Muscle layer of colon (tissue), 2 donors: ENCODE measurements at regions not wholly inside any gene's neighbourhood (a gene's known extent, or its start where the extent isn't known, plus 50 kb on each side); places are given as distances from the start of the nearest gene placed in this dataset.

Experiments
- H3K27ac ChIP-seq: one replicate; pipeline ENCODE4 v1.7.0; 2013; ENCODE audit warnings: low read depth, mild to moderate bottlenecking, low read length, moderate library complexity
- H3K27me3 ChIP-seq, 2 donors: one replicate each; pipeline ENCODE4 v1.7.0; 2013; ENCODE audit warnings: low read length in 2 of 2, mild to moderate bottlenecking in 2 of 2; ENCODE audit not compliant: insufficient read depth in 2 of 2, control insufficient read depth in 1 of 2
- H3K36me3 ChIP-seq: one replicate; pipeline ENCODE4 v1.7.0; 2013; ENCODE audit warnings: mild to moderate bottlenecking, low read length; ENCODE audit not compliant: insufficient read depth
- H3K4me1 ChIP-seq: one replicate; pipeline ENCODE4 v1.7.0; 2013; ENCODE audit warnings: mild to moderate bottlenecking, low read length; ENCODE audit not compliant: insufficient read depth
- H3K4me3 ChIP-seq, 2 donors: one replicate each; pipeline ENCODE4 v1.7.0; 2013; ENCODE audit warnings: low read length in 2 of 2, low read depth in 1 of 2, mild to moderate bottlenecking in 1 of 2, moderate library complexity in 1 of 2
- H3K9ac ChIP-seq: one replicate; pipeline ENCODE4 v1.7.0; 2013; ENCODE audit warnings: low read length
- H3K9me3 ChIP-seq: one replicate; pipeline ENCODE4 v1.7.0; 2013; ENCODE audit warnings: mild to moderate bottlenecking, low read length
- donor health status: abdominal sarcoma.
- donor health status: Adenocarcinoma of cecum.

DNA sequence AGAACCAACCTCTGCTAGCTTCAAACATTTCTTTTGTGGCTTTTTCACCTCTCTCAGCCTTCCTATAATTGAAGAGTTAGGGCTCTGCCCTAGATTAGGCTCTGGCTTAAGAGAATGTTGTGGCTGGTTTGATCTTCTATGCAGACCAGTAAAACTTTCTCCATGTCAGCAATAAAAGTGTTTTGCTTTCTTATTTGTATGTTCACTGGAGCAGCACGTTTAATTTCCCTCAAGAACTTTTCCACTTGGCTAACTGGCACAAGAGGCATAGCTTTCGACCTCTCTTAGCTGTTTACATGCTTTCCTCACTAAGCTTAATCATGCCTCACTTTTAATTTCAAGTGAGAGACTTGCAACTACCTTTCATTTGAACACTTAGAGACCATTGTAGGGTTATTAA lies 964.7 kb downstream of the ROBO2 start:
- no peaks in the 10 kb centered on the region for H3K36me3 ChIP-seq
- no peaks in the 10 kb centered on the region for H3K9me3 ChIP-seq
- no peak overlapping the region for H3K27ac ChIP-seq
- H3K9ac ChIP-seq: no peak overlapping the region
- H3K4me1 ChIP-seq: no peaks in the 10 kb centered on the region
- H3K4me3 ChIP-seq: no peak overlapping the region
- H3K27me3 ChIP-seq: no peaks in the 10 kb centered on the region

GRCh38 chr3:78013653-78014052 lies 973.8 kb downstream of the ROBO2 start:
- no peak overlapping the region for H3K27ac ChIP-seq
- no peaks in the 10 kb centered on the region for H3K27me3 ChIP-seq
- no peaks in the 10 kb centered on the region for H3K4me1 ChIP-seq
- H3K36me3 ChIP-seq: no peaks in the 10 kb centered on the region
- no peaks in the 10 kb centered on the region for H3K9me3 ChIP-seq
- no peak overlapping the region for H3K9ac ChIP-seq
- H3K4me3 ChIP-seq: no peak overlapping the region

GRCh38 chr3:78015856-78016255 lies 976.0 kb downstream of the ROBO2 start:
- H3K36me3 ChIP-seq: no peaks in the 10 kb centered on the region
- H3K9ac ChIP-seq: no peak overlapping the region
- H3K4me3 ChIP-seq: no peak overlapping the region
- no peaks in the 10 kb centered on the region for H3K27me3 ChIP-seq
- H3K9me3 ChIP-seq: no peaks in the 10 kb centered on the region
- no peak overlapping the region for H3K27ac ChIP-seq
- H3K4me1 ChIP-seq: no peaks in the 10 kb centered on the region

GRCh38 chr3:78021710-78022109 lies 981.8 kb downstream of the ROBO2 start:
- no peak overlapping the region for H3K4me3 ChIP-seq
- H3K27ac ChIP-seq: no peak overlapping the region
- no peak overlapping the region for H3K9ac ChIP-seq
- no peaks in the 10 kb centered on the region for H3K27me3 ChIP-seq
- H3K9me3 ChIP-seq: no peaks in the 10 kb centered on the region
- no peaks in the 10 kb centered on the region for H3K4me1 ChIP-seq
- H3K36me3 ChIP-seq: no peaks in the 10 kb centered on the region

GRCh38 chr3:78022232-78022631 lies 982.3 kb downstream of the ROBO2 start:
- no peak overlapping the region for H3K9ac ChIP-seq
- no peaks in the 10 kb centered on the region for H3K4me1 ChIP-seq
- H3K27me3 ChIP-seq: no peaks in the 10 kb centered on the region
- H3K27ac ChIP-seq: no peak overlapping the region
- H3K36me3 ChIP-seq: no peaks in the 10 kb centered on the region
- no peak overlapping the region for H3K4me3 ChIP-seq
- H3K9me3 ChIP-seq: no peaks in the 10 kb centered on the region

GRCh38 chr3:78023257-78023656 lies 983.4 kb downstream of the ROBO2 start:
- no peaks in the 10 kb centered on the region for H3K4me1 ChIP-seq
- no peaks in the 10 kb centered on the region for H3K27me3 ChIP-seq
- H3K27ac ChIP-seq: no peak overlapping the region
- no peak overlapping the region for H3K9ac ChIP-seq
- H3K9me3 ChIP-seq: no peaks in the 10 kb centered on the region
- no peak overlapping the region for H3K4me3 ChIP-seq
- no peaks in the 10 kb centered on the region for H3K36me3 ChIP-seq

DNA sequence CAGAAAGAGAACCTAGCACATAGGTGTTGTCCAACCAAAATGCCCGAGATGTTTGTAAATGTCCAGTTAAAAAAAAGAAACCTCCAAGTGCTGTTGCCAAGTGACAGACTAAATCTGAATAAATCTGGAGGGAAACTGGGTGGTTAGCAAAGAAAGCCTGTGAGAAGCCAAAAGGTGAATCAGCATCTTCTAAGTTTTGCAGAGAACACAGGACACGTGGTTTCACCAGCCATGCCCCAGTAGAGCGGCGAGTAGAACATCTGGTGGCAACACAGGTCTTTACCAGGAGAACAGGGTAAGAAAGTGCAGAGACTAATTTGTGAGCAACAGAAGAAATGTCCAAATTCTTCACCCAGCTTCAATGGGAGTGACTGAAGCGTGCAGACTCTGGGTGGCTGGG lies 986.0 kb downstream of the ROBO2 start:
- H3K4me1 ChIP-seq: no peaks in the 10 kb centered on the region
- no peaks in the 10 kb centered on the region for H3K36me3 ChIP-seq
- H3K27ac ChIP-seq: no peak overlapping the region
- H3K4me3 ChIP-seq: no peak overlapping the region
- no peak overlapping the region for H3K9ac ChIP-seq
- no peaks in the 10 kb centered on the region for H3K27me3 ChIP-seq
- no peaks in the 10 kb centered on the region for H3K9me3 ChIP-seq

GRCh38 chr3:78026318-78026828 lies 986.5 kb downstream of the ROBO2 start:
- H3K36me3 ChIP-seq: no peaks in the 10 kb centered on the region
- no peaks in the 10 kb centered on the region for H3K4me1 ChIP-seq
- no peaks in the 10 kb centered on the region for H3K27me3 ChIP-seq
- no peak overlapping the region for H3K27ac ChIP-seq
- no peak overlapping the region for H3K4me3 ChIP-seq
- H3K9me3 ChIP-seq: no peaks in the 10 kb centered on the region
- H3K9ac ChIP-seq: no peak overlapping the region

DNA sequence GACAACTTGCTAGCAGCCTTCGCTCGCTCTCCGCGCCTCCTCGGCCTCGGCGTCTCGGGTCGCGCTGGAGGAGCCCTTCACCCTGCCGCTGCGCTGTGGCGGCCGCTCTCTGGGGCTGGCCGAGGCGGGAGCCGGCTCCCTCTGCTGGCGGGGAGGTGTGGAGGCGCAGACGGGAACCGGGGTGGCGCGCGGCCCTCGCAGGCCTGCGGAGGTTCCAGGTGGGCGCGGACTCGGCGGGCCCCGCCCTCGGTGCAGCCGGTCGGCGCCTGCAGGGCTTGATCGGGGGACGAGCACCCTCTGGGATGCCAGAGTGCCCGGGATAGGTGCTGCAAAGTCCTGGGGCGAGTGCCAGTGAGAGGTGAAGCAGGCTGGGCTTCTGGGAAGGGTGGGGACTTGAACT lies 989.9 kb downstream of the ROBO2 start:
- Histone ChIP-seq H3K27me3 (no peaks in the 10 kb centered on the region), H3K27ac (no peak overlapping the region), H3K36me3 (no peaks in the 10 kb centered on the region), H3K9me3 (no peaks in the 10 kb centered on the region), H3K9ac (no peak overlapping the region), H3K4me3 (no peak overlapping the region), H3K4me1 (no peaks in the 10 kb centered on the region)

DNA sequence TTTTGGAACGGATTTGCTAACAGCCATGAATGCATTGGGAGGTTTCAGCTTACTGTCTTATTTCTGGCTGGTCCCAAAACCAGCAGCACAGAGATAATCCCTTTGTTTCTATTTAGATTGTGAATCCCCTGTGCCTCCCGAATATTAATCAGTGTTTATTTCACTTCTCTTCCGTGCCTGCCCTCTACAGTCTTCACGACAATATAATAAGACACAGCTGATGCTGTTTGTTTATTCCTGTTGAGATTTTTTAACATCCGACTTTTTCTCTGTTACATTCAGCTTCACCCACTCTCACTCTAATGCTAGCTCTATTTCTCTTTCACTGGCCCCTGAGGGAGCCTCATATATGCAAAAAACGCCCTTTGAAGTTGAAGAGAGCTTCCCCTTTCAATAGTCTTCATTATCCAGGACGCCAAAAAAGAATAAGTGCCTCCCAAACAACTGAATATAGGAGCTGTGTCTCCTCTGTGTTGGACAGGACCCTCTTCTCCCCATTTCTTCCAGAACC lies 995.3 kb downstream of the ROBO2 start:
- Histone ChIP-seq H3K9ac (no peak overlapping the region), H3K4me1 (no peaks in the 10 kb centered on the region), H3K27me3 (no peaks in the 10 kb centered on the region), H3K4me3 (no peak overlapping the region), H3K9me3 (no peaks in the 10 kb centered on the region), H3K36me3 (no peaks in the 10 kb centered on the region), H3K27ac (no peak overlapping the region)

DNA sequence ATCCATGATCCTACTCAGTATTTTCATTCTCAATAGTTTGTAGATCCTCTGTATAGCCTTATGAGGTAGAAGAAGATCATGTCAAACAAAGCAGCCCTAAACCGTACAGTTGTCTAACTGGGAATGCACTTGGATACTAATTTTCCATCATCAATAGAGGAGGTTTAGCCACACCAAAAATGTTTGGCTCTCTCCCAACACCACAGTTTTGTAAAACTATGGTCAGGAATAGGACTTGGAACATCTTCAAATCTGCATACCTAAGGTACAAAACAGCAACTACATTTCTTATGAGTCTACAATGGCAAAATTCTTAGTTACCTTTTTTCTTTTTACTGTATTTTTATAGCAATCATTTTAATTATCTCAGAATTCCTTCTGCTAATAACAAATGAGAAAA lies 1001.6 kb downstream of the ROBO2 start:
- no peaks in the 10 kb centered on the region for H3K4me1 ChIP-seq
- H3K27me3 ChIP-seq: no peaks in the 10 kb centered on the region
- no peak overlapping the region for H3K4me3 ChIP-seq
- no peak overlapping the region for H3K9ac ChIP-seq
- no peak overlapping the region for H3K27ac ChIP-seq
- no peaks in the 10 kb centered on the region for H3K9me3 ChIP-seq
- H3K36me3 ChIP-seq: no peaks in the 10 kb centered on the region

DNA sequence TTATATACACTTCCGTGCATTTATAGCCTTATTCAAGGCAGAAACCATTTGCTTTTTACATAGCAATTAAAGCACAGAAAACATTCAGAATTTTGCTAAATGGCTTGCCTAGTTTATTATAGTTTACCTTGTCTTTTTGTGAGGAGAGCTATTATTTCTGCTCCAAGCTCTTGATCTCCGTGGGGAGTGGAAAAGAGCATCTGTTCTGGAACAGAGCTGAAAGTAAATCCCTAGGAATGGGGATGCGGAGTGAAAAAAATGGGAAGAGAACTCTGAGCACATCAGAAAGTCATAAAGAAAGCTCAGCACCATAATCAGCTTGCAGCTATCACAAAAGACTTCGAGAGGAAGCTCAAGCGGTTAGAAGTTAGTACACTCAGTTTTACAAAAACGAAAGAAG lies 1006.7 kb downstream of the ROBO2 start:
- Histone ChIP-seq H3K36me3 (no peaks in the 10 kb centered on the region), H3K9ac (no peak overlapping the region), H3K9me3 (no peaks in the 10 kb centered on the region), H3K4me3 (no peak overlapping the region), H3K27me3 (no peaks in the 10 kb centered on the region), H3K4me1 (no peaks in the 10 kb centered on the region), H3K27ac (no peak overlapping the region)
